ENCODE measurements at regions not wholly inside any gene's neighbourhood (a gene's known extent, or its start where the extent isn't known, plus 50 kb on each side); places are given as distances from the start of the nearest gene placed in this dataset. TPM values are rescaled to one million over a fixed set of nuclear protein-coding genes. Genes with fewer than 3 reads are reported as not detected.

GRCh38 chr18:37617623-37618022 lies 52.0 kb upstream of the CELF4 start:
- Histone ChIP-seq H3K79me1 (ENCODE audit: low read depth, low read length) (no peaks in the 10 kb centered on the region), H3K27ac (replicated peaks; ENCODE audit: low read length) (no peak overlapping the region), H4K8ac (ENCODE audit: low read depth, low read length) (no peak overlapping the region), H3K23ac (ENCODE audit: low read depth, low read length, poor library complexity) (no peak overlapping the region), H3K18ac (ENCODE audit: low read length) (no peak overlapping the region), H3K36me3 (replicated peaks in 1 of 2; ENCODE audit: control insufficient read depth in 2 of 2, insufficient read depth in 2 of 2, low read length in 2 of 2) (no peaks in the 10 kb centered on the region), H4K91ac (ENCODE audit: low read depth, low read length, poor library complexity) (no peak overlapping the region), H2AFZ (ENCODE audit: low read length) (no peak overlapping the region), H3K27me3 (ENCODE audit: control insufficient read depth in 3 of 3, insufficient read depth in 3 of 3, low read depth in 1 of 3, low read length in 3 of 3) (no peaks in the 10 kb centered on the region), H2BK15ac (ENCODE audit: low read length) (no peak overlapping the region), H2AK5ac (ENCODE audit: low read depth, low read length) (no peak overlapping the region), H2BK120ac (ENCODE audit: low read depth, low read length) (no peak overlapping the region), H2BK5ac (ENCODE audit: low read length) (no peak overlapping the region), H3K4me3 (ENCODE audit: low read length in 2 of 2) (no peak overlapping the region), H3K4ac (ENCODE audit: low read length) (no peak overlapping the region), H3K14ac (ENCODE audit: low read length) (no peak overlapping the region), H3K4me1 (ENCODE audit: control insufficient read depth in 2 of 2, insufficient read depth in 1 of 2, low read depth in 1 of 2, low read length in 2 of 2) (peaks cover 0 to 11% of the 10 kb centered on the region in 2 donors), H3K9me3 (replicated peaks in 1 of 2; ENCODE audit: control insufficient read depth in 2 of 2, insufficient read depth in 1 of 2, low read depth in 1 of 2, low read length in 2 of 2) (no peaks in the 10 kb centered on the region), H2BK12ac (ENCODE audit: low read length) (no peak overlapping the region), H3K4me2 (ENCODE audit: insufficient read depth, low read length, poor library complexity, severe bottlenecking) (no peak overlapping the region), H3K9ac (ENCODE audit: low read depth, low read length, poor library complexity) (no peak overlapping the region)
- WGBS, 2 donors (ENCODE audit: extremely low coverage in 2 of 2, insufficient read length in 2 of 2, insufficient replicate concordance in 1 of 2) = no CpG with 5 or more reads among the region's 2 CpGs
- DNase-seq (ENCODE audit: low spot score) = no peak

Small RNA genes in the stretch of these regions (small RNA-seq; reads per million reads assigned to genes)
- not detected for gene AC011712.1 (ENCODE audit: insufficient read depth)
- gene MIR4318 (ENCODE audit: insufficient read depth) = not detected
- gene MIR5583-1 (ENCODE audit: insufficient read depth) = not detected
- not detected for gene RN7SKP182 (ENCODE audit: insufficient read depth)
- gene RNU6-1242P (ENCODE audit: insufficient read depth) = not detected
- not detected for gene RNU6-706P (ENCODE audit: insufficient read depth)

All from neuronal stem cell (in vitro differentiated cells).